Embryonic facial prominence (tissue), 1 donor: ENCODE measurements at regions not wholly inside any gene's neighbourhood (a gene's known extent, or its start where the extent isn't known, plus 50 kb on each side); places are given as distances from the start of the nearest gene placed in this dataset.

ENCODE experiments used
- DNase-seq: peaks from one replicate; pipeline ENCODE4 v3.0.0-alpha.2; 2016; ENCODE audit errors: extremely low spot score

DNA sequence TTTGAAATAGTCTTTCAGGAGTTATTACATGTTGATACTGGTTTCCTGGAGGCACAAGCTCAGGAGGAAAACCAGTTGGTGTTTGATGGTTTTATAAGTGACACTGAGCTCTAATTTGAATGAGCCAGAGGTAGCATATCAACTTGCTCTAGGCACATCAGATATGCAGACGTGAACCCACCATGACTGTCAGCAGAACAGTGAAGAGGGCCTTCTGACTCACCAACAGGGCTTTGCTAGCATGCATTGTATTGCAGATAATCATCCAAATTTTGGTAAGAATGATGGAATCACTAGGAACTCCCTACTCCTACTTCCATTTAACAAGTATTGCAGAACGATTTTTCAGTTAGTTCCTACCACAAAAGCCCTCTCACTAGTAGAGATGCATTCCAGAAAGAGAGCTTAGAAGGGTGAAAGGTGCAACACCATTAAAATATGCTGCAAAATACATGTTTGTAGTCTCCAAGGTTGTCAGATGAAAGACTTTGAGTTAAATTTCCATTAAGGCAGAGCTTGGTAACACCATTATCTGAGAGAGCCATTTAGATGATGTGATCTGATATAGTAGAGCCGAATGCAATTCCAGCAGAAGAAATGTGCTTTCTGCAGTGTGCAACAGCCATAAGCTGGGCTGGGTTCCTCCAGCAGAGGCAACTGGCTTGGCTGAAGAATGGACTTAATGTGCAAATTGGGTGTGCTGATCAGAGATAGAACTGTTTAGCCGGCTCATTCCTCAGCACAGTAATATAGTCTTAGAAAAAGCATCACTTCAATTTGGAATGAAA lies 968.7 kb upstream of the ADGRB3 start:
- no peak for DNase-seq

DNA sequence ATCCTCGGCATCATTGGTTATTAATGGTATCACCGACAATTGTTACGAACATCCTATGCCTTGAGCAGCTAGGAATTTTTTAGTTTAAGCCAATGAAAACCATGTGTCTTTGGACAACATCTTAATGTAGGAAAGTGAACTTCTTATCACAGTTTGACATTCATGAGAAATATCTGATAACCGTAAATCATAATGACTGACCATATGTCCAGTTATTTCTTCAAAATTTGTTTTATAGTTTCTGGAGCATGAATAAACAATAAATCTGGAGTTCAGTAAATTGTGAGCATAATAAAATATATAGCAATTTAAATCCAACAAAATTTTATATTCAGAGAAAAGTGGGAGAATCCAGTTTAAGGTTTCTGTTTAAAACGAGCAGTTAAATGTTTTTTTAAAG lies 970.1 kb upstream of the ADGRB3 start:
- no peak for DNase-seq

DNA sequence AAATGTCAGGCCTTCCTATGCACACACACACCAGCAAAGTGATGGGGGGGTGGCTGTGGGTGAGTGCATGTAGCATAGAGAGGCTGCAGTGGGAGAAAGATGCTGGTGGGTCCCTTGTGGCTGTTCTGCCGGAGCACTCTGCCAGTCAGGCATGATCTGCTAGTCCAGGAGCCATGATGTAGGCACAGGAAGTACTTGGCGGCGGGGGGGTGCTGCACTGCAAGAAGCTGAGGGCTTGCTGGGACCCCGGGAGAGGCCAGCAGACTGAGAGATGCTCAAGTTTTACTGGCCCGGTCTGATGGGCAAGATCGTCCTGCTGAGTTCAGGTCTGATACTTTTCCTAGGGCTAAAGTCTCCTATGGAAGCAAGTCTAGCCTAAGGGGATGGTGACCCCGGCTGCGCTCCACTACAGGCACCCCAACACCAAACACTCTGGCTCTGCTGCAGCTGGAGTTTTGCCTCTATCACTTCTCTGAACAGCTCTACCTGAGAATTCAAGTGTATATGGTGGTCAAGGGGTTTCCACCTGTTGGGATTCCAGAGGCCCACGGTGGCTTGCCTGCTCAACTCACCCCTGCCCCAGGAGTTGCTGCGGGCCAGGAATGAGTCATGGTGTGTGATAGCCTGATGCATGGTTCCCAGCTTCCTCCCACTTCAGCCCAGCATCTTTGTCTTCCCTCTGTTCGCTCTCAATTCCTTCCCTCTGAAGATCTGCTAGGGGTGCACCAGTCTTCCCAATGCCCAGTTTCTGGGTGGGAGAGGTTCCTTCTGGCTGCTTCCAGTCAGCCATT lies 971.8 kb upstream of the ADGRB3 start:
- DNase-seq = no peak

DNA sequence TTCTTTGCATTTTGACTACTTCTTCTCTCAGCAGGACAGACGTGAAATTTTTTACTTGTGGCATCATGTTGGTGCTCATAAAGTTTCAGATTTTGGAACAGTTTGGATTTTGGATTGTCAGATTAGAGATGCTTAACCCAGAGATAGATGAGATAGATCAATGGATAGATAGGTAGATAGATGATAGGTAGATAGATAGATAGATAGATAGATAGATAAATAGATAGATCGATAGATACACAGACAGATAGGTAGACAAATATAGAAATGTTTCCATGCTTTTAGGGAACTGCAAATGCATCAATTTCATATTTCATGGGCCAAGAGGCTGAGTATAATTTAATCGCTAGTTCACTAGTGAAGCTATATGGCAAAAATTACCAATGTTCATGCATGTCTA lies 981.5 kb upstream of the ADGRB3 start:
- DNase-seq = no peak

DNA sequence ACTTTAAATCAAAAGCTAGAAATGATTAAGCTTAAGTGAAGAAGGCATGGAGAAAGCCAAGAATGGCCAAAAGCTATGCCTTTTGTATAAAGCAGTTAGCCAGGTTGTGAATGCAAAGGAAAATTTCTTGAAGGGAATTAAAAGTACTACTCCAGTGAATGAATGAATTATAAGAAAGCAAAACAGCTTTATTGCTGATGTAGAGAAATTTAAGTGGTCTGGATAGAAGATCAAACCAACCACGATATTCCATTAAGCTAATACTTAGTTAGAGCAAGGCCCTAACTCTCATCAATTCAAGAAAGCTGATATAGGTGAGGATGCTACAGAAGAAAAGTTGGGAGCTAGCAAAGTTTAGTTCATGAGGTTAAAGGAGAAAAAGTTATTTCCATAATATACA lies 988.5 kb upstream of the ADGRB3 start:
- no peak for DNase-seq

DNA sequence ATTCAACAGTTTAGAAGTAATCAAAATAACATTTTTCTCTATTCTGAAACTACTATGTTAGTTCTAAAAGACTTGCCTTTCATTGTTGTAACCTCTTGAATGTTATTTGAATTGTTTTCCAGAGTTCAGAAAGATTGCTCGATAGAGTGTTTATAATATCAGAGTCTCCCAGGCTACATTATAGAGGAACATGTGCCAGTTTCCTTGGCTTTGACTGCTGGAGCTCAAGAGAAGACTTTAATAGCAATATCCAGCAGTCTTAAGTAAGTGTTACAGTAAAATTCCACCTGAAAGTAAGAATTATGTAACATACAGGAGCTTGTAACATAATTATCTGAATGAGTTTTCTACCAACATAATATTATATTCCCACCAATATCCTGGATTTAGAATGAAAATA lies 991.8 kb upstream of the ADGRB3 start:
- no peak for DNase-seq

DNA sequence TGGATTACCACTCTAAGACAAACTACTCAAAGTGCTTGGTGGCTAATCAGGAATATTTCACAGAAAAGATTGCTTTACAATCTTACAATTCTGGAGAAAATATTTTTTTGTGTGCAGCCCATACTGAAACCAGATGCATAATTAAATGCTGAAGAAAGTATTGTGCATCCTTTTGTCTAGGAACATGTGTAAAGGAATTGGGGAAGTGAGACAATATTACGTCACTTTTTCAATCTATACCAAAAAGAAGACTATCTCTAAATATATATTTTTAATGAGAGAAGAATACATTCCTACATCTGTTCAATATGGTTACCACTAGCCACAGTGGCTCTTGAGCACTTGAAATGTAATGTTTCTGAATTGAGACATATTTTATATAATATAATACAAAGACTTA lies 992.5 kb upstream of the ADGRB3 start:
- DNase-seq = no peak

DNA sequence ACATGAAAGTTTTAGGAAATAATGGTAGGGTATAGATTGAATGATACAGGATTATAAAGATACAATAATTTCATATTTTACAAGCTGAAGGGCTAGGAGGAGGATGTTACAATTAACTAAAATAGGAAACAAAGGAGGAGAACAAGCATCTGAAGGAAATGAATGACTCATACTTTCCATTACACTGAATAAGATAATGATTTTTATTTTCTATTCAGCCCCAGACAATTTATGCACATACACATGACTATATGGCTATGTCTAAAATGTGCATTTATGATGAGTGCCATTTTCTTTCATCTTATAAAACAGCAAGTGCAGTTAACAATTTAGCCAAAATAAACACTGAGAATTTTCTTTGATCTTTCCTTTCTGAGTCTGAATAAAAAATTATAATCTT lies 994.6 kb upstream of the ADGRB3 start:
- no peak for DNase-seq

DNA sequence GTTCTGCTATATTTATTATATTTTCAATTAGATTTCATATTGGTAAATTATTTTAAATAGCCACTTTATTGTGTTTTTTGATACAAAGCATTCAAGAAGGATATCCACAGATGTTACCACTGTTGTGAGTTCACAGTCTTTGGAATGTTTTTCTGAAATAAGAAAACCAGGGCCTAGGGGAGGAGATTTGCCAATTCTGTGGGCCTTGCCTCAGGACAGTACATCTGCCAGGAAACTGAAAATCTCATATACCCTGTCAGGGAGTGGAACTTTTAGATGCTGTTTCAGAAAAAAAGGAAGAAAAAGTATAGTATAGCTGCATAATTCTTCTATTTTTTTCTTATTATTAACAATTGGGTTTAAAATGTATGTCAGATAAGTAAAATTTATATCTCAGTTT lies 995.9 kb upstream of the ADGRB3 start:
- no peak for DNase-seq

DNA sequence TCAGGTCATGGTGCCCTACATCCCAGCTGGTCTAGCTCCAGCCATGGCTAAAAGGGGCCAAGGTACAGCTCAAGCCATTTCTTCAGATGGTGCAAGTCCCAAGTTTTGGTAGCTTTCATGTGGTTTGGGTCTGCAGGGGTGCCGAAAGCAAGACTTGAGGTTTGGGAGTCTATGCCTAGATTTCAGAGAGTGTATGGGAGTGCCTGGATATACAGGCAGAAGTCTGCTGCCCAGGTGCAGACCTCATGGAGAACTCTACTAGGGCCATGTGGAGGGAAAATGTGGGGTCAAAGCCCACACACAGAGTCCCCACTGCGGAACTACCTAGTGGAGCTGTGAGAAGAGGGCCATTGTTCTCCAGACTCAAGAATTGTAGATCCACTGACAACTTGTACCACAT lies 1000.9 kb upstream of the ADGRB3 start:
- no peak for DNase-seq

DNA sequence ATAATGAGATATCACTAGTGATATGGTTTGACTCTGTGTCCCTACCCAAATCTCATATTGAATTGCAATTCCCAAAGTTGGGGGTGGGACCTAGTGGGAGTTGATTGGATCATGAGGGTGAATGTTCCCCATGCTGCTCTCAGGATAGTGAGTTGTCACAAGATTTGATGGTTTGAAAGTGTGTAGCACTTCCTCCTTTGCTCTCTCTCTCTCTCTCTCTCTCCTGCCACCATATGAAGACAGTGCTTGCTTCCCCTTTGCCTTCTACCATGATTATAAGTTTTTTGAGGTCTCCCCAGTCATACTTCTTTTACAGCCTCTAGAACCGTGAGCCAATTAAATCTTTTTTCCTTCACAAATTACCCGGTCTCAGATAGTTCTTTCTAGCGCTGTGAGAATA lies 1002.0 kb upstream of the ADGRB3 start:
- no peak for DNase-seq

DNA sequence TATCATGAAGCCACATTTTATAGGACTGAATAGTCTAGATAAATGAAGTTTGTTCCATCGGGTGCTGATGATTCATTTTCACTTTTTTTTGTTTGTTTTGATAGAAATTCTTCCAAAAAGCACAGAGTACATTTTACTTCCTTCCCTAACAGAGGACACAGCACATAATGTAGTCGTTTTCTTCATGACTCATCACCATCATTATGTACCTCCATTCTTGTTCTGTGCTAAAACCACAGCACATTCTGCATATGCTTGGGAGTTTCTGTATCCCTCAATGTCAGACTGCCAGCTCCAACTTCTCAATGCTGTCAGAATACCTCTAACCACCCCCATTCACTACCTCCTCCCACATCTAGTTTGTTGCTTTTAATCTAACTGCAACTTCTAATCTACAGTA lies 1004.9 kb upstream of the ADGRB3 start:
- DNase-seq = no peak

DNA sequence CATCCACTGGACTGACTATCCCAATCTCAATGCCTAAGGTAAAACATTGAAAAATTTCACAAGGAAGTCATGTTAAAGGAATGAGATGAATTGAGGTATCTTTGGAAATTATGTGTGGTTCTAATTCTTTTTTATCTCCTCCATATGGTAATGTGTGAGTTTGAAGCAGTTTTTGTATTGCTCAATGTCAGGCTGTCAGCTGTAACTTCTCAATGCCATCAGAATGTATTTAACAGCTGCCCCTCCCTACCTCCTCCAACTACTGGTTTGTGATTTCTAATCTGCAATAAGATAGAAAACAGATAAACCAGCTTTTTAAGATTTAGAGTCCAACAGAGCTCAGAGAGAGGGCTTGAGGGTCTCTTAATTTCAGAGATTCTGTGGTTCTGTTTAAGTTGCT lies 1005.8 kb upstream of the ADGRB3 start:
- no peak for DNase-seq

DNA sequence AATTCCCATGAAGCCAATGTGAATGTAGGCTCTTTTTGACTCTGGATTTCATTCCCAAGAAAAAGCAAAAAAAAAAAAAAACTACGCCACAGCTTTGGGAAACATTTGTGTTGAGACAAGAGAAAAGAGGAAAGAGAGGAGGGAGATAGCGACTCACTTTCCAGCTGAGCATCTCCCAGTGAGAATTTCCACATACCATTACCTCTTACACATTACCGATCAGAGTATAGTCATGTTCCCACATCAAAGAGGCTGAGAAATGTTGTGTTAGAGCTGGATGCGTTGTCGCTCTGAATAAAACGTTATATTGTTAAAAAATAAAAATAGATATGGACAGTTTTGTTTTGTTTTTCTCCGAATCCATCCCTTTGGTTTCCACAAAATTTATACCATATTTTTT lies 1019.3 kb upstream of the ADGRB3 start:
- no peak for DNase-seq

DNA sequence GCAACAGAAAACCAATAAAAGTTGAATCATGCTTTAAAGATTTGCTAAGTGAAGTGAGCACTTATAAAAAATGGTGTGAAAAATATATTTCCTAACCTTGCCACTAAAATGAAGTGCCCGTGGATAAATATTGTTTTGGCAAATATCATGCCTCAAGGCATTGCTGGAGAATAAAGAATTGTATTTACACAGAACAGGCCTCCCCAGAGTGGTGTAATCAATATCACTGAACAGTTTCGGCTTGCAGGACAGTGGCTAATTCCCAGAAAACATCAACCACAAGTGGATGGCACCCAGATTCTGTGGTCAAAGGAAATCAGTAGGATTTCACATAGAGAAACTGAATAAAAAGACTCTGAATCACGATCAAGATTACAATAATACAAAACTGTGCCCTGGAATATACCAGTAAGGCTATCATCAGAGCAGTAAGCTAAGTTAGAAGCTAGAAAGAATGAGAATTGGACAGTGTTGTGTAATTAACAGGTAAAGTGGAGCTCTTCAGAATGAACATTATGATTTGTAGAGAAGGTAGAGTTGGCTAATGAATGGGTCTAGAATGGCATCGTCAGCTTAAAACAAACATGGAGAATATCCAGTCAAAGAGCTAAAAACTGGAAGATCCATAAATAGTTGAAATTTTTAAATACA lies 1026.9 kb upstream of the ADGRB3 start:
- DNase-seq = no peak

DNA sequence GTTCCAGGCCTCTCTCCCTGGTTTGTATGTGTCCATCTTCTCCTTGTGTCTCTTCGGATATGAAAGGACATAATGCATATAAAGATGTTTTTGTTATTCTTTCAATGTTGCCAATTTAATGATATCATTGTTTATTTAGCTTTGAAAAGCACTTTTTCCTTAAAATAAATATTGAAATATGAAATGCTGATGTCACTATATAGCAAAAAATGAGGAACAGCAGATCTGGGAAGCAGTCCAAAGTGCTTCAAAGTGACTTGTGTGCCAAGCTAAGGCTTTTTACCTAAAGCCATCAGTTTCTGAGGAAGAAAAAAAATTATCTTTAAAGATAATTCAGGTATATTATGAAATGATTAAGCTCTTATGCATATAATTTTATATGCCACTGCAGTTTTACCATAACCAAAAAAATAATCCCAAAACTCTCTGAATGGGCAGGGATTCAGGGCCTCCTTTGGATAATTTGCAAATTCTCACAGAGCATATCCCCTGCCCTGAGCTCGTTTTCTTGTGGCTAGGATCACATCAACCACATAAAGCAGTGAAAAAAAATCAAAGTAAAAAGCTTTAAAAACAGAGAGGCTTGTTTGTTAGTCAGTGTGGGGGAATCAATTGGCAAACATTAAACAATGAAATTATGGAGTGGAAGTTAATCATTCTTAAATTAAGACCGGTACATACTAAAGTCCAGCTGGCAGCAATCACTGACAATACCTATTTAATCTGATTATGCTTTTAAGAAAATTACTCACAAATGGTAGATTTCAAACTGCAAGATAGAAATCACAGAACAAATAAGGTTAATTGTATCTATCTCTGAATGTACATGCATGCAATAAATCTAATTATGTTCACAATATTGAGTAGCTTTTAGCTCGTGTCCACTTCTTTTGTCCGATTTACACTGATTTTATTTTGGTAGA lies 1027.9 kb upstream of the ADGRB3 start:
- DNase-seq = no peak

DNA sequence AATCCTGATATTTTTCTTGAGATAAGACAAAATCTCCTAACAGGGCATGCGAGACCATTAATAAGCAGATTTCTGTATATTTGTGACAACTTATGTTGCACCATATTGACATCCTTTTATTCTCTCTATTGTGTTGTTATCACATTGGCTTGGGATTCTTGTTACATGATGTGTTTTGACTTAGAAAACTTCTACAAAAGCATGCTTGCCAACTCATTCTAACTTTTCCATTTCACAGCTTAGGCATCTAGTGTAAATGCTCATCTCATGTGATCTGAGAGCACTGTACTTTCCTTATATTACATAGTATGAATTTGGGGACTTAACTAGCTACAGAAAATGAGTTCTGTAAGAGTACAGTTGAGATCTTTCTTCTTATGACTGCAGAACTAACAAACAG lies 1040.7 kb upstream of the ADGRB3 start:
- no peak for DNase-seq

DNA sequence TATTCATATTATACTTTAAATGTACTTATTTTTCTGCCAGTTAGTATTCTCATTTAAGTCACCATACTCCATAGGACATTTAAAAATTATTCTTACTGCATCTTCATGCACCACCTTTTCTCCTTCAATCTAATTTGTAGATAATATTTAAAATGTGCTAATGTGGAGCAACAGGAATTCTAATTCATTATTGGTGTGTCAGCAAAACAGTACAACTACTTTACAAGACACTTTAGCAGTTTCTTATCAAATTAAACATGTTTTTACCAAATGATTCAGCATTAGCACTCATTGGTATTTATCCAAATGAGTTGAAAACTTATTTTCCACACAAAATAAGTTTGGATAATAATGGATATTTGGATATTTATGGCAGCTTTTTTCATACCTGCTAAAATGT lies 1041.8 kb upstream of the ADGRB3 start:
- DNase-seq = no peak

DNA sequence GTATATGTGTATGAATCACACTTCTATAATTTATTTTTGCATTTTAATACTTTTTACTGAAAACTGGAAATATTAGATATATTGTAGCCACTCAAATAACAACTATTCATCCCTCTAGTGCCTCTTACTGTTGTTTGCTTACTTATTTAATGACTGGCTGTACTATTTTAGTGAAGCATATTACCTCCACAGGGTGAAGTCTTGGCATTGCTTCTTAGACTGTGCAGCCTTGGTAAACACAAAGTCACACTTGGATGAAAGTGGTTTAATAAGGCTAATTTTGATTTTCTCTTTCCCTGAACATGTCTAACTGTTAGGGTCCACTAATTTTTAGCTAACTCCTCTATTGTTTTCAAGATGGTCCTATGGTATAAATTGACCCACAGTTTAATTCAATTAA lies 1043.2 kb upstream of the ADGRB3 start:
- DNase-seq = no peak

DNA sequence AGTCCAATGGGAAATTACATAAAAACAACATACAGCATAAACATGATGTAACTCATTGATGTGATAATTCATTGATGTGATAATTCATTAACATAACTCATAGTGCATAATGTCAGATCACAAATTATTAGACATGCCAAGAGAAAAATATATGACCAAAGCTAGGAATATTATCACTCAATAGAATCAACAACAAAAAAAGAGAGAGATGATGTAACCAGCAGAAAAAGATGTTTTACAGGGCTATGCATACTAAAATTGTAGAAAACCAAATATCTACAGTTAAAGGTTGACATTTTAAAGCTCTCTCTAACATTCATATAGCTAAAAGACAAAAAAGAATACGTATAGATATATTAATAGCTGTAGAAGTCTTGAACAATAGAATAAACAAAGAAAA lies 1067.2 kb upstream of the ADGRB3 start:
- DNase-seq = no peak

DNA sequence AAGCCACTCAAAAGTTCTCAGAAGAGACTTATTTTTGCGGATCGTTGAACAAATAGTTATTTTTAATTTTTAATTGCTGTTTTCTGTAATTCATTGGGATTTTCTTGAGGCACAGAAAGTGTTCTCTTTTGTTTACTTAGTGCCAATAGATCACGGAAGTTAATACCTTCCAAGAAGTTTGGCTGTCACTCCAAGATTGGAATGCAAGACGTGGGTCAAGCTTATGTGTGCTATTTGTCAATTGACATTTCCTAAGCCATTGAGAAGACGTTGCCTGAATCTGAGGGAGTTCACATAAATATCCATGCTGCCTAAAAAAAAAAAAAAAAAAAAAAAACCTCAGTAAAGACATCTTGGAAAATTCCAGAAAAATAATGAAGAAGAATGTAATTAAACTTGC lies 1071.4 kb upstream of the ADGRB3 start:
- no peak for DNase-seq

DNA sequence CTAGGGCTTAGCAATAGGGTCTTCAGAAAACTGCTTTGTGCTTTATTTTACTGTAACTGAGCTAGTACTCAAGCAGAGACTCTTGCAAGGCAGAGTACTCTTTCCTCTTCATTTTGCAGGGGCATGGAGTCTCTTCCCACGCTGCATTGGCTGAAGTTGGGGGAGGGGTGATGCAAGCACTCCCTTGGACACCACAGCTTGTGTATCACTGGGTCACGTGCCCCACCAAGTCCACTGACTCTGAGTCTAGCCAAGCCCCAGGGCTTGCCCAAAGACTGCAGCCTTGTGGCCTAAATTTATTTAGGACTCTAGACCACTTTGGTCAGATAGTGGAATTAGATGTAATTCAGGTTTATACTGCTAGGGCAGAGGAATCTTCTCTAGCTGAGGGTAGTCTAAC lies 1075.0 kb upstream of the ADGRB3 start:
- no peak for DNase-seq
